Fibroblast of the aortic adventitia (primary cell): ENCODE measurements at regions not wholly inside any gene's neighbourhood (a gene's known extent, or its start where the extent isn't known, plus 50 kb on each side); places are given as distances from the start of the nearest gene placed in this dataset.

Experiments used
- DNase-seq: peaks from one replicate; pipeline ENCODE4 v3.0.0-alpha.2; 2010; ENCODE audit warnings: low read depth
- H3K4me3 ChIP-seq: 2 replicates; pipeline ENCODE4 v1.5.1; 2011; ENCODE audit warnings: low read depth, mild to moderate bottlenecking, control low read depth, low read length, moderate library complexity
- TF ChIP-seq, protein P1 (sequence below): IDR thresholded peaks from 2 replicates; pipeline ENCODE4 v1.5.1; 2011; ENCODE audit warnings: mild to moderate bottlenecking, low read length, control low read depth, inconsistent platforms; ENCODE audit not compliant: insufficient read depth

DNA sequence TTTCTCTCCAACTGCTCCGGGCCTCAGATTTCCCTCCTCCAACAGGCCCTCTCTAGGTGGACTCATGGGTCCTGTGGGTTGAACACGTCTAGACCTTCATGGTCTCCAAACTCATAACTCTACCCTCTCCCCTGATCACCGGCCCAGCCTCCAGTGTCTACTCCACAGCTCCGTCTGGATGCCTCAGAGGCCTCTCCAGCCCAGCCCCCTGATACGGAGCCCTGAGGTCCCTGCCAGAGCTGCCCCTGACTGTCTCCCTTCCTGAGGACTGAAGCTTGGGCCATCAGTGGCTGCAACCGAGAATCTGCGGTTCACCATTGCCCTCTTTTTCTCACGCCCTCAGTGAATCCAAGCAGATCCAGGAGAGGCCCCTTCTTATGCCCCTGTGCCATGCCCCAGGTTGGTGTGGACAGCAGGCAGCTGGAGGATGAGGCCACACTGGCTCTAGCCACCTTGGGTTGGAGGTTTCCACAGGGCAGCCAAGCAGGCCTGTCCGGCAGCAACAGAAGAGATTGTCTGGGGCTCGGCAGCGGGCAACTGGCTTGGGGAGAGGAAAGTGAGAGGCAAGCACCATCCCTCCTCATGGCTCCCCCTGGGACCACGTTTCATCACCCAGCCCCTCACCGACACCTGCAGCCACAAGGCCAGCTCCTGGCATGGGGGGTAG, 104.6 kb upstream of the FGF3 start:
- TF ChIP-seq, protein P1, sequence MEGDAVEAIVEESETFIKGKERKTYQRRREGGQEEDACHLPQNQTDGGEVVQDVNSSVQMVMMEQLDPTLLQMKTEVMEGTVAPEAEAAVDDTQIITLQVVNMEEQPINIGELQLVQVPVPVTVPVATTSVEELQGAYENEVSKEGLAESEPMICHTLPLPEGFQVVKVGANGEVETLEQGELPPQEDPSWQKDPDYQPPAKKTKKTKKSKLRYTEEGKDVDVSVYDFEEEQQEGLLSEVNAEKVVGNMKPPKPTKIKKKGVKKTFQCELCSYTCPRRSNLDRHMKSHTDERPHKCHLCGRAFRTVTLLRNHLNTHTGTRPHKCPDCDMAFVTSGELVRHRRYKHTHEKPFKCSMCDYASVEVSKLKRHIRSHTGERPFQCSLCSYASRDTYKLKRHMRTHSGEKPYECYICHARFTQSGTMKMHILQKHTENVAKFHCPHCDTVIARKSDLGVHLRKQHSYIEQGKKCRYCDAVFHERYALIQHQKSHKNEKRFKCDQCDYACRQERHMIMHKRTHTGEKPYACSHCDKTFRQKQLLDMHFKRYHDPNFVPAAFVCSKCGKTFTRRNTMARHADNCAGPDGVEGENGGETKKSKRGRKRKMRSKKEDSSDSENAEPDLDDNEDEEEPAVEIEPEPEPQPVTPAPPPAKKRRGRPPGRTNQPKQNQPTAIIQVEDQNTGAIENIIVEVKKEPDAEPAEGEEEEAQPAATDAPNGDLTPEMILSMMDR: no peak
- DNase-seq: no peak
- no peak overlapping the region for H3K4me3 ChIP-seq

DNA sequence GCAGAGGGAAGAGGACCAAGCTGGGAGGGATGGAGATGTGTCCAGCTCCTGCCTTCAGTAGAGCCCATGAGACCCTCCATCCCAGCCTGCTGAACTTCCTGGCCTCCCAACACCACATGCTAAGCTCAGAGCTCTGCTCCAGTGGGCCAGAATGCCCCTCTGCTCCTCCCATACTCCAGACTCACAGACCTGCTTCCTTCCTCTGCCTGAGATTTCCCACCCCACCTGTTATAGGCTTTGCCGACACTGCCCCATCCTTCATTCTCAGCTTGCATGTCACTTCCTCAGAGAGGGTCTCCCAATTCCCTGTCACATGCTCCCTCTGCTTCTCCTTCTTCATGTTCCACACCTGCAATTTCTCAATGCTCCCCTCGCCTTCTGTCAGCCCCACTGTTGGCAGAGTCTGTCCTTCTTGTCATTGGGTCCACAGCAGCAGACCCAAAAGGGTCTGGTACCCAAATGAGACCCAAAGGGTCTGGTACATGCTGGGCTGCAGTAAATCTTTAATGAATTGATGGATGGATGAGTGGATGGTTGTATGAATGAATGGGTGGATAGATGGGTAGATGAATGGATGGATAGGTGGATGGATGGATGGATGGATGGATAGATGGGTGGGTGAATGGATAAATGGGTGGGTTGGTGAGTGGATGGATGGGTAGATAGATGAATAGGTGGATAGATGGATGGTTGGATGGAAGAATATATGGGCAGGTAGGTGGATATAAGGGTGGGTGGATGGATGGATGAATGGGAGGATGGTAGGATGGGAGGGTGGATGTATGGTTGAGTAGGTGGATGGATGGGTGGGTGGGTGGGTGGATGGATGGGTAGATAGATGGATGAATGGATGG, 105.3 kb upstream of the FGF3 start:
- TF ChIP-seq, protein P1: no peak
- DNase-seq: no peak
- H3K4me3 ChIP-seq: no peak overlapping the region

- TF ChIP-seq, protein P1: no peak
- no peak for DNase-seq
- no peak overlapping the region for H3K4me3 ChIP-seq
Observed at GRCh38 chr11:69925366-69926196, 106.4 kb upstream of the FGF3 start.

DNA sequence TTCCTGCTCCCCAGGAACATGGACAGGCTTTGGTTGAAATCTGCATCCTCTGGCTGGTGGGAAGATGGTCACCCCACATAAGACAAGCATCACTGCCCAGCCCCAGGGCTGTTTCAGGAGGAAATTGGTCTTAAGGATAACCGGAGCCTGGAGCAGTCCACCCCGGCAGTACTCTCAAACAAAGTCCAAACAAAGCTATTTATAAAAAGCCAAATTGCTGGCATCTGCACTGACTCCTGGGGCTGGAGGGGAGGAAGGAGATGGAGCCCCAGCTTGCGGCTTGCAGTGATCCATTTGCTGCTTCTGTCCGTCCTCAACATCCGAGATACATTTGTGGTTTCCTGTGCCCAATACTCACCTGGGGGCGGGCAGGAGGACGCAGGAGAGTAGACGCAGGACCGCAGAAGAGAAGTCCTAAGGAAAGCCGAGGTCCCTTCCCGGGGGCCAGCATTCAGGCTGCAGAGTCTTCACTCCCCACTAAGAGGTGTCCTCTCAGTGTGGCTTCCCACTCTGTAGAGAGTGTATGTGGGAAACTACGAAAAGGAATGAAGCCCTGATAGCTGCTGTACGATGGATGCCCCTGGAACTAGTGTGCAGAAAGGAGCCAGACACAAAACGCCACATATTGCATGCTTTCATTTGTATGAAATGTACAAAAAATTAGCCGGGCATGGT, 107.3 kb upstream of the FGF3 start:
- DNase-seq: no peak
- TF ChIP-seq, protein P1: no peak
- H3K4me3 ChIP-seq: no peak overlapping the region

GRCh38 chr11:69928121-69928520, 108.9 kb upstream of the FGF3 start:
- TF ChIP-seq, protein P1: no peak
- no peak for DNase-seq
- no peak overlapping the region for H3K4me3 ChIP-seq

DNA sequence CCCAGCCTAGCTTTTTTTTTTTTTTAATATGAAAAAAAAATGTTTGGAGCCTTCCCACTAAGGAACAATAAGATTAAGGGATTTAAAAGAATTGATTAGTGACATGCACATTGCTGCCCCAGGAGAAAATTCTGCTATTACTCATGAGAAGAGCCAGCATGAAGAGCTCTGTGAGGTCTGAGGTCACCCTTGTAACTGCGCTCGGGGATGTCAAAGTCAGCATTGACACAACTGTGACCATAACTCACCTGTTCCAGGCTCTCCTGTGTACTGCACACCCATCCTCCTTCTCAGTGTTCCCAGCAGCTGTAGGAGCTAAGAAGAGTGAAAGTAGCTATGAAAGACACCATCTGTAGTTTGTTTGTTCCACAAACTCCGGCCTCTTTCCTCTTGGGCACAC, 109.8 kb upstream of the FGF3 start:
- no peak for DNase-seq
- TF ChIP-seq, protein P1: no peak

More for the DNA sequence above, 109.8 kb upstream of the FGF3 start:
- no peak overlapping the region for H3K4me3 ChIP-seq
